GM18502 (cell line): ENCODE measurements at regions not wholly inside any gene's neighbourhood (a gene's known extent, or its start where the extent isn't known, plus 50 kb on each side); places are given as distances from the start of the nearest gene placed in this dataset.
"Not testable (repeated sequence)": the region's sequence is repeated elsewhere in the genome, so short reads cannot be mapped to it uniquely, and the experiment has no call there.

Source experiments
- ATAC-seq: cut with Tn5 transposase; IDR thresholded peaks from one replicate; pipeline ENCODE4 v1.9.1; 2021; ENCODE audit warnings: mild to moderate bottlenecking; ENCODE audit not compliant: unreplicated experiment, poor library complexity

DNA sequence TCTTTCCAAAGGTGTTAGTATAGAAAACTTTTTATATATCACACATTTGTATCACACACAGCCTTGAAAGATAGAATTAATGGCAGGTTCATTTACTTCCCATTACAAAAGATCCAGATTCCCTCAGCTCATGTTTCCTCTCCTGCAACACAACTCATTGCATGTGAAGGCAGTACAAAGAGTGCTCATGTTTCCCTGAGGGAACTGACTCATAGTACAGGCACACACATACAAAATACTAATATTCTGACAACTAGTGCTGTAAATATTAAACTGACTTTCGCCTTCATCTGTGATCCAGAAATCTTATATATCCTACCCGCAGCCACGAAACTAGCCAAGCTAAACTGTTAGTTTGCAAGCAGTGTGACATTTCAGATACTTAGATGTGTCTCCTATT, 819.8 kb upstream of the PCDH7 start:
- ATAC-seq: no peak

DNA sequence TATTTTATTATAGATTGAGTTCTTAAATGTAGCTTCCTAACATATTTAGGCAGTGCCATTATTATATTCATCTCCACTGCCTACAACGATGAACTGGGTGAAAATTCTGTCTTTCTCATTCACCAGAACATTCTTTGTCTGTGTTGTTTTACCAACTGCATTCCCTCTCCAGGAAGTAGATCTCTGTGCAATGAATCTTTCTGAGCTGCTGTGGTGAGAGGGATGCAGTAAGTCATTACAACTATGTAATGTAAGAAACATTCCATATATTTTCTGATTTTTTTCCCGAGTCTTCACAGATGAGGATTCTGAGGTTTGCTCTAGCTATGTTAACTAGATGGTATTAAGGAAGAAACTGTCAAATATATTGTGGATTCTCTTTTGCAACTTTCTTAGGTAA, 811.9 kb upstream of the PCDH7 start:
- ATAC-seq: no peak

DNA sequence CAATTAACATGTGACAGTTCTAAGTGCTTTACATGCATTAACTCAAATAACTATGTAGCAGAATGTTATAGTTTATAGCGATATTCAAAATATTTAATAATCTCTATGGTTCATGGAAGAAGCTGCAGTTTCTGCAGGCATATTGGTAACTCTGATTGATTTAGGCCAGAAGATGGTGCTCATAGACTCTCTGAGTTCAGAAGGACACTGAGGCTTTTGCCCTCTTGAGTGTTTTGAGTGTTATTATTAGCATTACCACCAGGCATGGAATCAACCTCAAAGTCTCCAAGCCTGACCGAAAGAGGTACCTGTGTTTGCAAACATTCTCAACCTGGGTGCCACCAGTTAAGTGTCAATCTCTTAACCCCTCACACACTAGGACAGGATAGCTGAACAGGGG, 792.3 kb upstream of the PCDH7 start:
- ATAC-seq: no peak

DNA sequence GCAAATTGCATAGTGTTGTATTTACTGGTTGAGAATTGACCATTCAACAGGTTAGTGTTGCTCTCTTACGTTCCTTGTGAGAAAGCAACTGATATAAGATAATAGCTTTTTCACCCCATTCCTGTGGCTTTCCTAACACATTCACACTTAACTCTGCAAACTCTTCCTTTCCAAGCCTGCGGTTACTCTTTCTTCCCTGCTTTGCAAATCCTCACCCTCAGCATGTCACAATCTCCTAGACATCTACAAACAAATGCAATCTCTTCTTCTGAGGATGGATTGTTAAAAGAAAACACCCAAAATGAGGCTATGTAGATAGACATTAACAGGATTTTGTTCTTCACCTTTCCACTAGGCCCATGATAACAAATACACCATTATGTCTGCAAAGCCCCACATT, 771.7 kb upstream of the PCDH7 start:
- no peak for ATAC-seq

DNA sequence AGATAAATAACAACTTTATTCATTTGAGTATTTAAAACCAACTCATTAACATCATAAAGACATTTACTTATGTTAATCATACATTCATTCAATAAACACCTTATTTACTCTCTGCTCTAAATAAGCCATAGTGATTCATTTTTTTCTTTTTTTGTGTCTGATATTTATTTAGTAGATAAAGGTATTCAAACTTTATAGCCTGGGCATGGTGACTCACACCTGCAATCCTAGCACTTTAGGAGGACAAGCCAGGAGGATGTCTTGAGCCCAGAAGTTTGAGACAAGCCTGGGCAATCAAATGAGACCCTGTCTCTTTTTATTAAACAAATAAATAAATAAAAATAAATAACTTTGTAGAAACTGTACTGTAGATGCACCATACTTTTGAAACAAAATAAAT, 771.3 kb upstream of the PCDH7 start:
- no peak for ATAC-seq

DNA sequence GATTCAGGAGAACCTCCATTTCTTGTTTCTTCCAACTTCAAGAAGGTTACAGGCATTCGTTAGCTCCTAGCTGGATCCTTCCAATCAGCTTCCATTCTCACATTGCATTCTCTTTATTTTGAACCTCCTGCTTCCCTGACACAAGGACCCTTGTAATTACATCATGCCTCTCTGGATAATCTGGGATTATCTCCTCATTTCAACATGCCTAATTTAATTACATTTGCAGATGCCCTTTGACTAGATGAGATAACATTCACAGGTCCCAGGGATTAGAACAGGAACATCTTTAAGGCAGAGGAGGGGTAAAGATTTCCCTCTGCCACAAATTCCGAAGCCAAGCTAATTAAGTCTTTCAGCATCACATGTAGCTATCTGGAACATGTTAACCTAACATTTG, 753.8 kb upstream of the PCDH7 start:
- ATAC-seq: no peak

DNA sequence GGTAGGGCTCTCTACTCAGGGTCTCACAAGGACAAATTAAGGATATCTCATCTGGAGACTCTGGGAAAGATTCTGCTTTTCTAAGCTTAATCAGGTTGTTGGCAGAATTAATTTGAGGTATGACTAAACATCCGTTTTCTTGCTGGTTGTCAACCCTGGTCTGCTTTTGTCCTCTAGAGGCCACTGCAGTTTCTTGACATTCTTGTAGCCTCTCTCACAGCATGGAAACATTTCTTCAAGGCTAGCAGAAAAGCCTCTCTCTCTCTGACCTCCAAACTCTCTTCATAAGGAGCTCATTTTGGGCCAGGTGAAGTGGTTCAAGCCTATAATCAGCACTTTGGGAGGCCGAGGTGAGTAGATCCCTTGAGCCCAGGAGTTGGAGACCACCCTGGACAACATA, 749.5 kb upstream of the PCDH7 start:
- ATAC-seq: no peak

DNA sequence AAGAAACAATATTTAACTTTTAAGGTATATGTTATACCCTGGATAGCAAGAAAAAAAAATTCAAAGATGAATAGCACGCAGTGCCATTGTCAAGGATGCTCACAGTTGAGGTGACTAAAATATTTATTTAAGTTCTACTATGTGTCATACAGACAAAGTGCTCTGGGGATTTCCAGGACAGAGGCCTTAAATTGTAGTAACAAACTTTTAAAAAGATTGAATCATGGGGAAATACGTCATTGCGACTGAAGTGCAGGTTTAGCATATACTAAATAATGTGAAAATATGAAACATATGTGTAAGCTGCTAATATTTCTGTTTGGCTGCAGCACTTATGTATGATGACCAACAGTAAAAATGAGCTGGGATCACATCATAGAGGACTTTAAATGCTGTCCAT, 748.0 kb upstream of the PCDH7 start:
- ATAC-seq: no peak

DNA sequence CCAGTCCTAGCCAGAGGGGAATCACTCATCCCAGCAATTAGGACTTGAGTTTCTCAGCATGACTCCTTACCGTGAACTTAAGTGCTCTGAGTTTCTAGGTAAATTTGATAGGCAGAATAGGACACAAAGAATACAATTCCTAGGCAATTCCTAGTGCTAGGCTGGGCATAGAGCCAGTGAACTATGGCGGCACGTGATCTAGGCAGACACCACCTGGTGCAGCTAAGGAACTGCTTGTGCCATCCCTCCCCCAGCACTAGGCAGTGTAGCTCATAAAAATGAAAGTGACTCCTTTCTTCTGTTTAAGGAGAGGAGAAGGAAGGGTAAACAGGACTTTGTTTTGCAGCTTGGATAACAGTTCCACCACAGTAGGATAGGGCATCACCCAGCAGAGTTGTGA, 736.3 kb upstream of the PCDH7 start:
- ATAC-seq: no peak

DNA sequence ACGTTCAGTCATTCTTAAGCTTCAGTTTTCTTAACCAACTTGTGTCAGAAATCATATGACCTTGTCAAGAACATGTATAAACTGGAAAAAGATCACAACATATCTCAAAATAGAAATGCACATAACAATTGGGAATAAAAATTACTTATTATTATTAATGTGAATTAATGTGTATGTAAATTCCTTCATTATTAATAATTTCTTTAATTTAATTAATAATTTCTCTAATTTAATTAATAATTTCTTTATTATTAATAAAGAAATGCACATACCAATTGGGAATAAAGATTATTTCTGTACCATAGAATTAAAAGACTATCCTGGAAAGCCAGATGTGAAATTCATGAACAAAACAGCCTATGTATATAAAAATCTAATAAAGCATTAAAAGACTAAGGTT, 718.5 kb upstream of the PCDH7 start:
- ATAC-seq: no peak

DNA sequence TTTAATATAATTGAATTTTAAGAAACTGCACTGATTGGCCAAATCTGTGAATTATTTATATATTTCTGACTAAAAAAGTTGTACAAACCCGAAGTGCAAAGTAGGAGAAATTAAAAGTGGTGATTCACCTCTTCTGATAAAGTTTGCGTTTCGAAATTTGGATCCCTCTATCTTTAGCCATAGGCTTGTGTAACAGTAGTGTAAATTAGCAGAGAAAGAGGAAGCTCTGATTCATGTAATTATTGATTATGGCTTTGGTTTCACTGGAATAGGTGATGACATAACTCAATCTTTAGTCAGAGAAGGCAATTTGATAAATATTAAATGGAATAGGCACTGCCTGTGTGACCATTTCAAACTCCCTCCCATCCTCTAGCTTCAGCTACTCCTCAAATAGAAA, 717.8 kb upstream of the PCDH7 start:
- no peak for ATAC-seq

DNA sequence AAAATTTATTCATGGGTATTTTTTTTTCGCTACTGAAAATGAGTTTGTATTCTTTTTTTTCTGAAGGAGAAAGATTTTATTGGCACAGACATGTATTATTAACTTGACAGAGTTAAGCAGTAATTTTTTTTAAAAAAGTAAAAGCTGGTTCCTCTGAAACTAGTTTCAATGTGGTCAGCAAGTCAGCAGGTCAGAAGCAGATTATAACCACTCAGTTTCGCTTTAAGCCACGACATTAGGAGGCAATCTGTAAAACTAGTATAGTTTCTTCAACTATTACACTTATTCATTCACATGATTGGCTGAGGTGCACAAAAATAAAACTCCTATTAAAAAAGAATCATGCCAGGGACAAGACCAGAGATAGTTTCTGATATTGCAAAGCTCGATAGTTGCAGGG, 714.2 kb upstream of the PCDH7 start:
- ATAC-seq: no peak

DNA sequence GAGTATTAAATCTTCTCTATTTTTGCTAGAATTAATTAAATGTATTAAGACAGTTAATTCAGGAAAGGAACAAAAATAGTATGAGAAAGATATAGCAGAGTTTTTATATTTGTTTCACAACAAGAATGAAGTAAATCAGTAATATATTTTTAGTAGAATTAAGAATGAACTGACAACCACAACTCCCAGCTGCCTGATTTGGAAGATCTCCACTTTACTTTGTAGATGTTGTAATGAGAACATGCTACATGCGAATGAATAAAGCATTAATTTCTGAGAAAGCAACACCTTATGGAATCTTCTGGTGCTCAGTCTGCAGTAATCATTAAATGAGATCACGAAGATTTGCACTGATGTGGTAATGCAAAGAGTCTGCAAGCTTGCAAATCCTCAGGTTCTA, 695.6 kb upstream of the PCDH7 start:
- ATAC-seq: no peak

DNA sequence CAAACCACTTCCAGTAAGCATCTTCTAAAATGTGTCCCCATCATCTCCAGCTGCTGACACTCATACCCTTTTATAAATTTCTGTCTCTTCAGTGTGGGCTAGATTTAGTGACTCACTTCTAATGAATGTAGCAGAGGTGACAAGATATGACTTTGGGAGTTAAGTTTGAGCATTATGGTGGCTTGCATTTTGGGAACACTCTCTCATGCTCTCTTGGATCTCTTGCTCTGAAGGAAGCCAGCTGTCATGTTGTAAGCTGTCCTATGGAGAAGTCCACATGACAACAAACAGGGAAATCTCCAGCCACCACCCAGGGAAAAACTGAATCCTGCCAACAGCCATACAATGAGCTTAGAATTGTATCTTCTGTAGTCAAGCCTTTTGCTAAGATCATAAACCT, 691.3 kb upstream of the PCDH7 start:
- no peak for ATAC-seq

DNA sequence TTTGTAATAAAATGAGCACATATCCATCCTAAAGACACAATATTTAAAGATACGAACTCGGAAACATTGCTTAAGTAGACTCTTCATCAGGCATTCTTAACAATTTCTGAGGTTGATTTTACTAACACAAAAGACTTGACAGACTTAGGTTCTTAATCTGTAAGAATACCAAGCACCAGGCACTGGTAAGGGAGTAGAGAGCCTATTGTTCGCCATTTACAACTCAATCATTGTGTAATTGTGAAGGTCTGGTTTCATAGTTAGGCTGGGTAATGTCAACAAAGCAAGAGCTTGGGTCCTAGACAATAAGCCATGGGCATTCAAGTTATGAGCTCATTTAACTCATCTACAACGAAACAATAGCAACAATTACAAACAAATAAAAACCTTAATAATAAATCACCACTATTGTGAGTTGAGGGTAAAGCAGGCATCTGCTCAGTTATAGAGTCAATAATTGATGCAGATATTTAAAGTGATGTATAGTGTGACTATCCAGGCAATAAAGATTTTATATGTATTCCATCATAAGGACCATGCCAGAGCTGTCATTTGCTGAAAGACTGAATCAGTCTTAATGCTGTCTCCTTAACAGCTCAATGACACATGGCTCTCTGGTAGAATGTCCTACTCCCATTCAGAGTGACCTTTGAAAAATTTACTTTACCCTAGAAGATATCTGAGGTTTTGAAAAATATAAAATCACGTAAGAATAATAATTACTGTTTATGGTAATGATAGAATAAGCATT, 664.0 kb upstream of the PCDH7 start:
- ATAC-seq: no peak

DNA sequence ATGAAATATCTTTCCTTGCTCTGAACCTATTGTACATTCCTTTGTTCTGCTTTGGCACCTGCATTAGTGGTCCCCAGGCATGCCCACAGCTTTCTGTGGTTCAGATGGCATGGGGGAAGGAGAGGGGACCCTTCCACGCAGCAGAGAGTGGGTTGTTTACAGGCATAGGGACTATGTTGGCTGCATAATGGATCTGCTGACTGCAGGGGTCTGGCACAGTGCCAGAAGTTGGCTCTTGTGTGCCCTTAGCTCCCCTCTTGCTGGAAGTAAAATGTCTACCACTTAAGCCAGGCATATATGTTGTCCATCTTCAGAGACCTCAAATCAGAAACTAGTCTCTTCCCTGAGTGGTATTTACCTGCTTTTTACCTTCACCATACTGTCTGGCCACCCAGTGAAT, 651.9 kb upstream of the PCDH7 start:
- no peak for ATAC-seq

DNA sequence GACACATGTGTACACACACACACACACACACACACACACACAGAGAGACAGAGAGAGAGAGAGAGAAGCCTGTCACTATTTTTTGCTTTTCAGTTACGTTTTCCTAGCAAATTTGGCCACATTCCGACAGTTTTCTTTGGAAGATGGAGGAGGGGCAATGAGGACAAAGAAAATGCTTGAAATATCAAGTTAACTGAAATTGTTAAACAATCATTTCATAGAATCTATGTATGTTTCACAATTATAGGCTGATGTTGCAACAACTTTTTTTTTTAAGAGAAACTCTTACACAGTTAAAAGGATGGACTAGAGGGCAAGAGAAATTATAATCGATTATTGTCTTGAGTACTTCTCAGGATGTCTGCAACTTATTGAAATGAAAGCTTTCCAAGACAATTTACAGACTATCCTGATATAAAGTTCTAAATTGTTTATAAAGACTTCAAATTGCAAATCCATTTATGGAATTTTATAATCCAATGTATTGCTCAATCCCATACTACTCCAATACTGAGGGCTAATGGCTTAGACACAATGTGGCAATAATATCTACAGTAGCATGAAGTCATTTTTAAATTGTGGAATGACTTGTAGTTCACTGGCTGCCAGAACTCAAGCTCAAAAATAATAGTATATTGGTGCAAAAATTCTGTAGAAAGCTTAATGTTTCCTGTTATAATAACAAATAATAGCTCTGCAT, 647.0 kb upstream of the PCDH7 start:
- ATAC-seq: no peak

DNA sequence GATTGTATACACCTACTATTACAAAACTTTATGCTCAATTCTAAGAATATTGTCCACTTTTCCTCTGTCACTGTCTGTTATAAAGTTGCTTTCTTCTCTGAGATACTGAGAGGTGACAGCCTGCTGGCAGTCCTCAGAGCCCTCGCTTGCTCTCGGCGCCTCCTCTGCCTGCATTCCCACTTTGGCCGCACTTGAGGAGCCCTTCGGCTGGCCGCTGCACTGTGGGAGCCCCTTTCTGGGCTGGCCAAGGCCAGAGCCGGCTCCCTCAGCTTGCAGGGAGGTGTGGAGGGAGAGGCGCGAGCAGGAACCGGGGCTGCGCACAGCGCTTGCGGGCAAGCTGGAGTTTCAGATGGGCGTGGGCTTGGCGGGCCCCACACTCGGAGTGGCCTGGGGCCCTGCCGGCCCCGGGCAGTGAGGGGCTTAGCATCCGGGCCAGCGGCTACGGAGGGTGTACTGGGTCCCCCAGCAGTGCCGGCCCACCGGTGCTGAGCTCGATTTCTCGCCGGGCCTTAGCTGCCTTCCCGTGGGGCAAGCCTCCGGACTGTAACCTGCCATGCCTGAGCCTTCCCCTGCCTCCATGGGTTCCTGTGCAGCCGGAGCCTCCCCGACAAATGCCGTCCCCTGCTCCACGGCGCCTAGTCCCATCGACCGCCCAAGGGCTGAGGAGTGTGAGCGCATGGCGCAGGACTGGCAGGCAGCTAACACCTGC, 627.6 kb upstream of the PCDH7 start:
- not testable (repeated sequence) for ATAC-seq

DNA sequence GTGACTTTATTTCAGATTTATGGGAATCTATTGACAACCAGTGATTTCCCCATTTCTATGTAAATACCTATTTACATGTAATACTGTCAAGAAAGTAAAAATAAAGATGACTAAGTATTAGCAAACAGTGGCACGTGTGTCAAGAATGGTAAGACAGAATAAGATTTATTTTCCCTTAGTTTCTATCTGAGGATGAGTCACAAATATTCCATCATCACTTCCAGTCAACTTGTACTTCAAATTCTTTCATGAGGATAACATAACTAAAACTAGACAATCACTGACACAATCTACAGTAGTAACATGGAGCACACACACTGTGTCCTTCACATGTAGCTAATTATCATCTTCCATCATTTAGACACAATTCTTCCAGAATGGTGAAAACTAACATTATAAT, 625.3 kb upstream of the PCDH7 start:
- no peak for ATAC-seq

DNA sequence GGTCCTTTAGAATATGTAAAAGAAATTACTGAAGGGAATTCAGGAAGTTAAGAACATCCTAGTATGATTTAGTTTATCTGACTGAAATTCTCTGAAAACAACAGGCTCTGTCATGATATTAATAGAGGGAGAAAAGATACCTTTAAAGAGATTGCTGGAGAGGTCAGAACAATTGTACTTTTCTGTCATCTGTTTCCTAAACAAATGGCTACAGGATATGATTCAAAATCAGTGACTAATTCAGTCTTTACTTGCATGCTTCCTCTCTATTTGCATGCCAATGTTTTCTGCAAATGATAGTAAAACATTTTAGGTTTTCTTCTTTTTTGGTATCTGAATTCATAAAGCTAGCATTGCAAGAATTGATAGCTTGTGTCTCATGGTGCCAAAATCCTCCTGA, 616.7 kb upstream of the PCDH7 start:
- ATAC-seq: no peak

DNA sequence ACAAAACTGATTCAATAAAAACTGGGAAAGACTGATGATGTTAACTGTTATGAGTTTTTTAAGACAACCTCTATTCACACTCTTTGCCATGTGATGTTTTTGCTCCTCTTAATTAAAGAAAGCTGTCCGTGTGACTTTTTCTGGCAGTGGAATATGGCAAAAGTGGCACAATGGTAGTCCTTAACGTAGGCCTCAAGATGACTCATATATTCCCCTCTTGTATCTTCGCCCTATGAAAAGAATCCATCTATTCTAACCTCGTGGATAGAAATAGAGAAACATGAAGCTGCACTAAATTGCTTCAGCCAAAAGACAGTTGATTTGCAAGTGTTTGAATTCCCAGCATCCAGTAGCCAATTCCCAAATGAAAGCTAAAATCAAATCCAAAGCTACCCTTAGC, 603.8 kb upstream of the PCDH7 start:
- no peak for ATAC-seq

DNA sequence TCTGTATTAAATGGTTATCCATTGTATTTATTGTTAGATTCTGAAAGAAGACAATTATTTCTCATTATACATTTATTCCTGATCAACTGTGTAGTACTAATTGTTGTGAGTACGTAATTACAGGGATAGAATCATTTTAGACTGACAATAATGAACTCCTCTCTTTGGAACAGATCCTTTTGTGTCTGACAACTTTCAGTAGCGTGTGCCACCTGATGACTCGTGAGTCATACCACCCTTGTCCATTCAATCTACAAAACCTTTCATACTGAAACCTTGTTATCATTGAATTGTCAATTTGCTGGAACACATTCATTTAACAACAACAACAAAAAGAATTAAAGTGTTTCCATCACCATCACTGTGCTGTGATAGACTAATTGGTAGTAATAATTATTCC, 602.7 kb upstream of the PCDH7 start:
- ATAC-seq: no peak
